ENCODE measurements at regions not wholly inside any gene's neighbourhood (a gene's known extent, or its start where the extent isn't known, plus 50 kb on each side); places are given as distances from the start of the nearest gene placed in this dataset.

DNA sequence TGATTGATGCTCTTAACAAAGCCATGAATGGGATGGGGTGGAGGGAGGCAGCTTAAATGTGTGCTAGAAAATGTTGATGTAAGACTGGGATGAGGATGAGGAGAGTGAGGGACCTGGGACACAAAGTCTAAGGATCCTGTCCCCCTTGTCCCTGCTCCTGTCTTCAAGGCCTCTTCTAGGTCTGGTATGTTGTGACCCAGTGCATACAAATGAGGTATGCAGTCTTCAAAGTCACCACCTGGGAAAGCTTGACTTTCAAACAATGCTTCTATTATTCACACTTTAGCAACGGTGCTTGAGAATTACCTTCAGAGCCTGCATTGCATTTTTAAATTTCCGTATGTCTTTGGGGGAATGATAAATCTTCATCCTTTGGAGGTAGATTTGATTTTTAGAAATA lies 88.4 kb upstream of the SLC34A2 start:
- Histone ChIP-seq H3K27me3 (no peaks in the 10 kb centered on the region), H3K4me1 (peaks cover 6% of the 10 kb centered on the region), H3K27ac (no peak overlapping the region), H3K4me3 (no peak overlapping the region), H3K9ac (ENCODE audit: low read depth in 2 of 2, low read length in 2 of 2) (no peak overlapping the region), H3K36me3 (no peaks in the 10 kb centered on the region), H3K9me3 (no peaks in the 10 kb centered on the region)
- DNase-seq = no peak
- intact Hi-C loops (cut with DNase I) = no loop called here
- TF ChIP-seq, protein P1, sequence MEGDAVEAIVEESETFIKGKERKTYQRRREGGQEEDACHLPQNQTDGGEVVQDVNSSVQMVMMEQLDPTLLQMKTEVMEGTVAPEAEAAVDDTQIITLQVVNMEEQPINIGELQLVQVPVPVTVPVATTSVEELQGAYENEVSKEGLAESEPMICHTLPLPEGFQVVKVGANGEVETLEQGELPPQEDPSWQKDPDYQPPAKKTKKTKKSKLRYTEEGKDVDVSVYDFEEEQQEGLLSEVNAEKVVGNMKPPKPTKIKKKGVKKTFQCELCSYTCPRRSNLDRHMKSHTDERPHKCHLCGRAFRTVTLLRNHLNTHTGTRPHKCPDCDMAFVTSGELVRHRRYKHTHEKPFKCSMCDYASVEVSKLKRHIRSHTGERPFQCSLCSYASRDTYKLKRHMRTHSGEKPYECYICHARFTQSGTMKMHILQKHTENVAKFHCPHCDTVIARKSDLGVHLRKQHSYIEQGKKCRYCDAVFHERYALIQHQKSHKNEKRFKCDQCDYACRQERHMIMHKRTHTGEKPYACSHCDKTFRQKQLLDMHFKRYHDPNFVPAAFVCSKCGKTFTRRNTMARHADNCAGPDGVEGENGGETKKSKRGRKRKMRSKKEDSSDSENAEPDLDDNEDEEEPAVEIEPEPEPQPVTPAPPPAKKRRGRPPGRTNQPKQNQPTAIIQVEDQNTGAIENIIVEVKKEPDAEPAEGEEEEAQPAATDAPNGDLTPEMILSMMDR (IDR thresholded peaks at IDR 0.05) = no peak

DNA sequence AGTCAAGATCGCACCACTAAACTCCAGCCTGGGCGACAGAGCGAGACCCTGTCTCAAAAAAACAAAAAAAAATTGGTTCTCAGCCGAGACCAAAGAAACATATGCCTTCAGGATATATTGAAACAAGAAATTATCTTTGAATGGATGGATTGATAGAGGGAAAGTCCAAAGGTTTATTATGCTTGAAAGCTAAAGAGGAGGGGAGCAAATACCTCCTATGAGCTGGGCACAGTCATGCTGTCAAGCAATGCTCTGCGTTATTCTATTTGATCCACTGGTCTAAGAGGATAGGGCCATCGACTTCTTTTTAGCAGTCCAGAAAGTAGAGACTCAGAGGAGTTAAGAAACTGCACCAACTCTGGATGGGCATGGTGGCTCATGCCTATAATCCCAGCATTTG lies 85.9 kb upstream of the SLC34A2 start:
- no peak overlapping the region for H3K4me3 ChIP-seq
- DNase-seq = no peak

DNA sequence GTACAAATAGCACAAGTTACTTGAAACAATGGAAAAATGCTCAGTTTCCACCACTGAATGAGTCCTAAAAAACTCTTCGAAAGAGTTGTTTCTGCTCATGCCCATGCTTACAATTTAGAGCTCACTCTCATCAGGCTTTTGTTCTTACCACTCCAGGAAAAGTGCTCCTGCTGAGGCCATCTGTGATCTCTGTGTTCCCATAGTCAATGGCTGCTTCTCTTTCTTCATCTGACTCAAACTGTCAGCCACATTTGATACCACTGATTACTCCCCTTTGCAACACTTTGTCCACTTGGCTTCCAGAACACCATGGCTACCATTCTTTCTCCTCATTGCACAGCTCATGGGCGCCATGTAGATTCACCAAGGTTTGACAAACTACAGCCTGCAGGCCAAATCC lies 80.0 kb upstream of the SLC34A2 start:
- Histone ChIP-seq H3K9ac (ENCODE audit: low read depth in 2 of 2, low read length in 2 of 2) (no peak overlapping the region), H3K27me3 (no peaks in the 10 kb centered on the region), H3K4me3 (no peak overlapping the region), H3K36me3 (no peaks in the 10 kb centered on the region), H3K4me1 (no peaks in the 10 kb centered on the region), H3K27ac (no peak overlapping the region), H3K9me3 (no peaks in the 10 kb centered on the region)
- TF ChIP-seq, protein P1 (IDR thresholded peaks at IDR 0.05) = no peak
- intact Hi-C loops (cut with DNase I) = no loop called here
- DNase-seq = no peak

More for the DNA sequence above, 85.9 kb upstream of the SLC34A2 start:
- no peak overlapping the region for H3K9ac ChIP-seq (ENCODE audit: low read depth in 2 of 2, low read length in 2 of 2)
- H3K9me3 ChIP-seq = no peaks in the 10 kb centered on the region
- H3K36me3 ChIP-seq = no peaks in the 10 kb centered on the region
- no peaks in the 10 kb centered on the region for H3K27me3 ChIP-seq
- intact Hi-C loops (cut with DNase I) = no loop called here
- peaks cover 6% of the 10 kb centered on the region for H3K4me1 ChIP-seq
- H3K27ac ChIP-seq = no peak overlapping the region
- TF ChIP-seq, protein P1 (IDR thresholded peaks at IDR 0.05) = no peak

DNA sequence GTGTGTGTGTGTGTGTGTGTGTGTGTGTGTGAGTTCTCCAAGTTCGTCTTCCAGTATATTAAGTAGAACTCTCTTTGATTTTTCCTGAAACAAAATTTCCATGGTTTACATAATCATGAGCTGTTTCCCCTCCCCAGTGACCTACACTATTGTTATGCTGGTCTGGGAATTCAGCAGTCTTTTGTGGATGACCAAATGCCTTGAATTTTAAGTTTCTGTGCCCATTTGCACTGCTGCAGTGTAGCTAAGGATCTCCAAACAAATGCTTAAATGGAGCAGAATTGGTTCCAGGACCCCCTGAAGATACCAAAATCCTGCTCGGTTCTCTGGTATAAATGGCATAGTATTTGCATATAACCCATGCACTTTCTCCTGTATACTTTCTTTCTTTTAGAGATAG lies 77.2 kb upstream of the SLC34A2 start:
- no peak for DNase-seq
- intact Hi-C loops (cut with DNase I) = no loop called here
- Histone ChIP-seq H3K4me1 (no peaks in the 10 kb centered on the region), H3K9me3 (no peaks in the 10 kb centered on the region), H3K27ac (no peak overlapping the region), H3K36me3 (no peaks in the 10 kb centered on the region), H3K4me3 (no peak overlapping the region), H3K27me3 (no peaks in the 10 kb centered on the region), H3K9ac (ENCODE audit: low read depth in 2 of 2, low read length in 2 of 2) (no peak overlapping the region)
- TF ChIP-seq, protein P1 (IDR thresholded peaks at IDR 0.05) = no peak

DNA sequence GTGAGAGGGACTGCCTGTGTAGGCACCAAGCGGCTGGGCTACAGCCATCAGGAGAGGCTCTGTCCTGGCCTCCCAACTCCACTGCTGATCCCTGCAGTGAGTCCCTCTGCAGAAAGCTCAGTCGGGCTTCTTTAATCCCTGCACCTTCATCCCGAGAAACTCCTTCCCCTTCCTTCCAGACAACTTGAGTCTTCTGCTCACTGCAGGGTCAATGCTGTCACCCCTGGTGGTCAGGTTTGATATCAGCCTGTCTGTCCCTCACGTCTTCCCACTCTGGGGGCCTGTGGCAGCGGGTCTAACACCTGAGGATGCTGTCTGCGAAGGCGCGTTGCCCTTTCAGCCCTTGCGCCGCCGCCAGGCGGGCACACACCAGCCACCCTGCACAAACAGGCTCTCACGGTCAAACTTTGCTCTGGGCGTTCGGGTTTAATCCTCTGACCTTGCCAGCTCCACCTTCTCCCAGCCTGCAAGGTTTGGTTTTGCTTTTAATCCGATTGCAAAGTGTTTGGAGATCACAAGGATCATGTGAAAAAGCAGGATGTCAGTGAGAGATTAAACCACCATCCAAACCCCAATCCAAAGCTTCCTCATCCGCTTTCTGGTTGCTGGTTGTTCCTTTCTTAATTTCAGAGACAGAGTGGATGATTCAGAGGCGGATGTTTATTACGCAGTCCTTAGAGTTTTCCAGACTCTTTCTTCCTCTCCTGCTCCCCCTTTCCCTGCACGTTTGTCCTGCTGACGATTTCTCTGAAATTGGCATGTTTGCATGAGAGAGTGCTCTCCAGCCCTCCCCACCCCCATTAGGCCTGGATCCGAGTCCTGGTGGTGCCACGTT lies 74.8 kb upstream of the SLC34A2 start:
- intact Hi-C loops (cut with DNase I) = no loop called here
- TF ChIP-seq, protein P1 (IDR thresholded peaks at IDR 0.05) = no peak

More for the DNA sequence above, 74.8 kb upstream of the SLC34A2 start:
- Histone ChIP-seq H3K4me1 (no peaks in the 10 kb centered on the region), H3K4me3 (no peak overlapping the region), H3K27me3 (no peaks in the 10 kb centered on the region), H3K9ac (ENCODE audit: low read depth in 2 of 2, low read length in 2 of 2) (no peak overlapping the region), H3K9me3 (no peaks in the 10 kb centered on the region), H3K36me3 (no peaks in the 10 kb centered on the region), H3K27ac (no peak overlapping the region)
- DNase-seq = no peak
